B cell (primary cell): ENCODE measurements at regions not wholly inside any gene's neighbourhood (a gene's known extent, or its start where the extent isn't known, plus 50 kb on each side); places are given as distances from the start of the nearest gene placed in this dataset.

ENCODE experiments used
- ATAC-seq: fragments of 200-7000 bp; cut with Tn5 transposase; one replicate; pipeline ENCODE4 v1.10.0; 2021; ENCODE audit warnings: low read depth, mild to moderate bottlenecking, moderate number of reproducible peaks, moderate library complexity
- CTCF ChIA-PET: fragments of 350-600 bp; sonication (Branson Sonifier 250); formaldehyde crosslinking; loops from one replicate; lab custom pipeline; 2021; ENCODE audit warnings: antibody characterized with exemption, inconsistent platforms; lab: Charles Lee
- POLR2A ChIA-PET: fragments of 350-600 bp; sonication (Branson Sonifier 250); formaldehyde crosslinking; loops from one replicate; lab custom pipeline; 2021; ENCODE audit warnings: antibody characterized with exemption; lab: Charles Lee
- DNase-seq: peaks from one replicate; pipeline ENCODE4 v3.0.0; 2013
- H2AFZ ChIP-seq: 2 replicates; pipeline ENCODE4 v1.6.1; 2012; ENCODE audit warnings: mild to moderate bottlenecking, low read depth, low read length; ENCODE audit not compliant: insufficient read depth, poor library complexity, severe bottlenecking
- H3K27ac ChIP-seq, 2 donors: 1 replicate in 1 of 2; 2 replicates in 1 of 2; pipeline ENCODE4 v1.5.1; 2012 to 2013; ENCODE audit warnings: low read length in 2 of 2, mild to moderate bottlenecking in 2 of 2, moderate library complexity in 1 of 2
- H3K27me3 ChIP-seq, 4 experiments: fragments of 200-600 bp in 1 of 4; sonication (generic) in 1 of 4; replicated peaks in 1 of 4; 1 replicate in 2 of 4; 2 replicates in 2 of 4; pipeline versions ENCODE4 v1.6.1 to v1.7.0; 2013 to 2016; ENCODE audit warnings: low read length in 3 of 4, mild to moderate bottlenecking in 2 of 4, mixed read lengths in 1 of 4, moderate library complexity in 1 of 4; ENCODE audit not compliant: insufficient read depth in 4 of 4, control insufficient read depth in 3 of 4; ENCODE audit errors: control extremely low read depth in 1 of 4
- H3K36me3 ChIP-seq, 2 experiments: replicated peaks in 1 of 2; 1 replicate in 1 of 2; 2 replicates in 1 of 2; pipeline versions ENCODE4 v1.6.1 to v1.7.1; 2013; ENCODE audit warnings: low read length in 1 of 2; ENCODE audit not compliant: insufficient read depth in 2 of 2, control insufficient read depth in 1 of 2; ENCODE audit errors: control extremely low read depth in 1 of 2, extremely low read depth in 1 of 2
- H3K4me1 ChIP-seq, 2 donors: fragments of 200-600 bp in 1 of 2; sonication (generic) in 1 of 2; 1 replicate in 1 of 2; 2 replicates in 1 of 2; pipeline versions ENCODE4 v1.5.1 to v1.6.1; 2013 to 2017; ENCODE audit warnings: low read length in 2 of 2; ENCODE audit not compliant: control insufficient read depth in 2 of 2, insufficient read depth in 2 of 2
- H3K4me2 ChIP-seq: replicated peaks from 2 replicates; pipeline ENCODE3; 2012; ENCODE audit warnings: mild to moderate bottlenecking, low read depth, low read length; ENCODE audit not compliant: poor library complexity, severe bottlenecking
- H3K4me3 ChIP-seq, 5 experiments: fragments of 200-600 bp in 1 of 5; sonication (generic) in 1 of 5; 1 replicate in 3 of 5; 2 replicates in 2 of 5; pipeline versions ENCODE4 v1.5.1 to v1.7.0; 2011 to 2016; ENCODE audit warnings: low read length in 4 of 5, mild to moderate bottlenecking in 4 of 5, low read depth in 2 of 5, control low read depth in 1 of 5, moderate library complexity in 1 of 5; ENCODE audit not compliant: insufficient read depth in 1 of 5; ENCODE audit errors: control extremely low read depth in 1 of 5, extremely low read depth in 1 of 5
- H3K79me2 ChIP-seq: fragments of 200-600 bp; sonication (generic); one replicate; pipeline ENCODE4 v1.6.0; 2016; ENCODE audit warnings: low read length; ENCODE audit not compliant: control insufficient read depth, insufficient read depth
- H3K9ac ChIP-seq: fragments of 200-600 bp; sonication (generic); 2 replicates; pipeline ENCODE4 v1.6.1; 2017; ENCODE audit warnings: mild to moderate bottlenecking, low read length, moderate library complexity
- H3K9me3 ChIP-seq, 3 donors: one replicate each; pipeline versions ENCODE4 v1.6.1 to v1.7.1; 2013; ENCODE audit warnings: low read length in 2 of 3; ENCODE audit not compliant: control insufficient read depth in 2 of 3, insufficient read depth in 1 of 3; ENCODE audit errors: control extremely low read depth in 1 of 3
- H4K20me1 ChIP-seq: 2 replicates; pipeline ENCODE4 v1.6.0; 2012; ENCODE audit warnings: mild to moderate bottlenecking, low read length; ENCODE audit not compliant: insufficient read depth, control insufficient read depth, poor library complexity, severe bottlenecking
- H3K27ac Mint-ChIP-seq: one replicate; pipeline ENCODE4 v1.8.0; 2021; ENCODE audit warnings: mixed read lengths
- H3K27me3 Mint-ChIP-seq: one replicate; pipeline ENCODE4 v1.8.0; 2021; ENCODE audit warnings: mixed read lengths
- H3K4me1 Mint-ChIP-seq: one replicate; pipeline ENCODE4 v1.8.0; 2021; ENCODE audit warnings: mixed read lengths
- H3K4me3 Mint-ChIP-seq: one replicate; pipeline ENCODE4 v1.8.0; 2021; ENCODE audit warnings: mixed read lengths
- H3K9me3 Mint-ChIP-seq: one replicate; pipeline ENCODE4 v1.8.0; 2022; ENCODE audit warnings: mixed read lengths; ENCODE audit not compliant: insufficient read depth
- CTCF ChIP-seq: fragments of 200-600 bp; IDR thresholded peaks from one replicate; pipeline ENCODE4 v1.8.0; 2022; ENCODE audit warnings: antibody characterized with exemption, mild to moderate bottlenecking
- EZH2 ChIP-seq: IDR thresholded peaks from 2 replicates; pipeline ENCODE4 v1.6.1; 2012; ENCODE audit warnings: borderline replicate concordance, low read depth, mild to moderate bottlenecking, moderate library complexity, low read length; ENCODE audit not compliant: insufficient read depth, poor library complexity, severe bottlenecking
- WGBS: methylation state at CpG from one replicate; pipeline ENCODE4 v1.1.5; 2013; ENCODE audit warnings: missing lambda C conversion rate; ENCODE audit not compliant: insufficient coverage; 5-methylcytosine and 5-hydroxymethylcytosine counted together
- intact Hi-C: fragments of 100-400 bp; cut with micrococcal nuclease; formaldehyde crosslinking; loops from one replicate; pipeline ENCODE4 v1.10.0; 2022

- Histone ChIP-seq H3K36me3 (no peaks in the 10 kb centered on the region), H3K9ac (no peak overlapping the region), H3K27me3 (no peaks in the 10 kb centered on the region), H3K9me3 (no peaks in the 10 kb centered on the region), H3K27ac (no peak overlapping the region), H3K4me3 (no peak overlapping the region), H3K79me2 (no peaks in the 10 kb centered on the region), H2AFZ (no peak overlapping the region), H3K4me2 (no peak overlapping the region), H3K4me1 (no peaks in the 10 kb centered on the region), H4K20me1 (no peaks in the 10 kb centered on the region)
- TF ChIP-seq CTCF, result no peak
- no peak for TF ChIP-seq EZH2
- H3K9me3 Mint-ChIP-seq, result no peaks in the 10 kb centered on the region
- H3K27ac Mint-ChIP-seq, result no peak overlapping the region
- no peaks in the 10 kb centered on the region for H3K4me1 Mint-ChIP-seq
- H3K4me3 Mint-ChIP-seq, result no peak overlapping the region
- ATAC-seq (no peak), DNase-seq (no peak)
- ChIA-PET CTCF (no interaction called here), POLR2A (no interaction called here)
- intact Hi-C loops, result no loop called here
- no peaks in the 10 kb centered on the region for H3K27me3 Mint-ChIP-seq
- no CpG with 5 or more reads among the region's 4 CpGs for WGBS
Observed at GRCh38 chr21:15423676-15424445, 305.9 kb upstream of the USP25 start.

- TF ChIP-seq CTCF (no peak), EZH2 (no peak)
- no peak for ATAC-seq
- H3K27ac Mint-ChIP-seq, result no peak overlapping the region
Observed at GRCh38 chr21:15425049-15425448, 304.7 kb upstream of the USP25 start.

More at GRCh38 chr21:15425049-15425448, 304.7 kb upstream of the USP25 start:
- no peak overlapping the region for H3K4me2 ChIP-seq
- no peak overlapping the region for H3K27ac ChIP-seq
- Mint-ChIP-seq H3K27me3 (no peaks in the 10 kb centered on the region), H3K4me1 (no peaks in the 10 kb centered on the region), H3K4me3 (no peak overlapping the region), H3K9me3 (no peaks in the 10 kb centered on the region)
- no peaks in the 10 kb centered on the region for H3K27me3 ChIP-seq
- no peaks in the 10 kb centered on the region for H3K4me1 ChIP-seq
- no peaks in the 10 kb centered on the region for H3K9me3 ChIP-seq
- H3K79me2 ChIP-seq, result no peaks in the 10 kb centered on the region
- CTCF ChIA-PET, result no interaction called here
- POLR2A ChIA-PET, result no interaction called here
- H4K20me1 ChIP-seq, result no peaks in the 10 kb centered on the region
- H3K36me3 ChIP-seq, result no peaks in the 10 kb centered on the region
- H3K4me3 ChIP-seq, result no peak overlapping the region
- intact Hi-C loops, result no loop called here
- no peak for DNase-seq
- WGBS, result 90% methylated on average over 2 of the region's 3 CpGs
- no peak overlapping the region for H2AFZ ChIP-seq
- H3K9ac ChIP-seq, result no peak overlapping the region
